GM23338 (cell line): ENCODE measurements at regions not wholly inside any gene's neighbourhood (a gene's known extent, or its start where the extent isn't known, plus 50 kb on each side); places are given as distances from the start of the nearest gene placed in this dataset.

Source experiments
- ATAC-seq: fragments of 200-7000 bp; cut with Tn5 transposase; 3 replicates; pipeline ENCODE4 v1.9.1; 2020
- DNase-seq: peaks from one replicate; pipeline ENCODE4 v3.0.0-alpha.2; 2015; ENCODE audit warnings: low spot score
- H2AFZ ChIP-seq: fragments of 200-600 bp; sonication (generic); 2 replicates; pipeline ENCODE4 v1.8.0; 2016; ENCODE audit warnings: antibody characterized with exemption, mild to moderate bottlenecking, moderate library complexity
- H3F3A ChIP-seq: fragments of 200-600 bp; sonication (generic); replicated peaks from 2 replicates; pipeline ENCODE4 v1.8.0; 2017; ENCODE audit warnings: antibody characterized with exemption, mixed run types, low read depth
- H3K27ac ChIP-seq: fragments of 200-600 bp; sonication (generic); 2 replicates; pipeline ENCODE4 v1.6.1; 2016; ENCODE audit warnings: low read depth
- H3K27me3 ChIP-seq: fragments of 200-600 bp; sonication (generic); 2 replicates; pipeline ENCODE4 v1.8.0; 2016; ENCODE audit warnings: mild to moderate bottlenecking, mixed run types, moderate library complexity; ENCODE audit not compliant: insufficient read depth
- H3K36me3 ChIP-seq: fragments of 200-600 bp; sonication (generic); 2 replicates; pipeline ENCODE4 v1.8.0; 2016; ENCODE audit warnings: mild to moderate bottlenecking; ENCODE audit not compliant: insufficient read depth
- H3K4me1 ChIP-seq: fragments of 200-600 bp; sonication (generic); 2 replicates; pipeline ENCODE4 v1.8.0; 2016; ENCODE audit warnings: mild to moderate bottlenecking, moderate library complexity; ENCODE audit not compliant: insufficient read depth
- H3K4me2 ChIP-seq: fragments of 200-600 bp; sonication (generic); 2 replicates; pipeline ENCODE4 v1.7.1; 2017; ENCODE audit warnings: mixed run types
- H3K4me3 ChIP-seq: fragments of 200-600 bp; sonication (generic); 2 replicates; pipeline ENCODE4 v1.6.1; 2016; ENCODE audit warnings: mixed run types
- H3K79me2 ChIP-seq: fragments of 200-600 bp; sonication (generic); replicated peaks from 2 replicates; pipeline ENCODE4 v1.8.0; 2017; ENCODE audit warnings: mild to moderate bottlenecking; ENCODE audit not compliant: insufficient read depth
- H3K9me2 ChIP-seq: fragments of 200-600 bp; sonication (generic); 2 replicates; pipeline ENCODE4 v1.8.0; 2017; ENCODE audit not compliant: insufficient read depth
- H4K20me1 ChIP-seq: fragments of 200-600 bp; sonication (generic); replicated peaks from 2 replicates; pipeline ENCODE4 v1.8.0; 2017; ENCODE audit warnings: mild to moderate bottlenecking; ENCODE audit not compliant: insufficient read depth
- H3K27ac Mint-ChIP-seq: 2 replicates; pipeline ENCODE4 v1.8.0; 2020; ENCODE audit warnings: inconsistent platforms, mild to moderate bottlenecking, moderate library complexity, mixed read lengths
- H3K27me3 Mint-ChIP-seq: 3 replicates; pipeline ENCODE4 v1.8.0; 2022; ENCODE audit warnings: low read depth, mild to moderate bottlenecking, moderate library complexity, mixed read lengths, inconsistent platforms; ENCODE audit not compliant: insufficient read depth, poor library complexity
- H3K36me3 Mint-ChIP-seq: 3 replicates; pipeline ENCODE4 v1.8.0; 2021; ENCODE audit warnings: low read depth, mild to moderate bottlenecking, inconsistent platforms, moderate library complexity, mixed read lengths
- H3K4me1 Mint-ChIP-seq: 3 replicates; pipeline ENCODE4 v1.8.0; 2020; ENCODE audit warnings: mild to moderate bottlenecking, inconsistent platforms, mixed read lengths
- H3K4me3 Mint-ChIP-seq: 3 replicates; pipeline ENCODE4 v1.8.0; 2021; ENCODE audit warnings: moderate library complexity, mild to moderate bottlenecking, inconsistent platforms, mixed read lengths
- H3K9me3 Mint-ChIP-seq: 3 replicates; pipeline ENCODE4 v1.8.0; 2020; ENCODE audit warnings: moderate library complexity, mild to moderate bottlenecking, inconsistent platforms, mixed read lengths
- CREB1 ChIP-seq: fragments of 250-450 bp; sonication (Bioruptor Pico); IDR thresholded peaks from 2 replicates; pipeline ENCODE4 v1.5.0; 2020; ENCODE audit warnings: low read depth, mild to moderate bottlenecking, moderate library complexity
- EZH2 ChIP-seq: fragments of 200-600 bp; sonication (generic); IDR thresholded peaks from one replicate; pipeline ENCODE4 v1.8.0; 2017; ENCODE audit warnings: antibody characterized with exemption, mild to moderate bottlenecking, low read depth; ENCODE audit not compliant: unreplicated experiment
- EZH2phosphoT487 ChIP-seq: fragments of 200-600 bp; sonication (generic); IDR thresholded peaks from one replicate; pipeline ENCODE4 v1.8.1; 2018; ENCODE audit warnings: antibody characterized with exemption; ENCODE audit not compliant: unreplicated experiment
- JUNB ChIP-seq: IDR thresholded peaks from one replicate; pipeline ENCODE4 v1.6.1; 2016; ENCODE audit warnings: antibody characterized with exemption; ENCODE audit not compliant: unreplicated experiment
- NANOG ChIP-seq: IDR thresholded peaks from 2 replicates; pipeline ENCODE4 v1.6.1; 2016; ENCODE audit warnings: antibody characterized with exemption, borderline replicate concordance
- POLR2AphosphoS5 ChIP-seq: IDR thresholded peaks from 2 replicates; pipeline ENCODE4 v1.6.1; 2016; ENCODE audit warnings: antibody characterized with exemption, low read depth
- STAT1 ChIP-seq: IDR thresholded peaks from one replicate; pipeline ENCODE4 v1.6.1; 2016; ENCODE audit warnings: antibody characterized with exemption; ENCODE audit not compliant: unreplicated experiment
- ZNF114 ChIP-seq: fragments of 250-450 bp; sonication (Bioruptor Pico); IDR thresholded peaks from 2 replicates; pipeline ENCODE4 v1.5.0; 2020; ENCODE audit warnings: mild to moderate bottlenecking, moderate library complexity
- ZNF331 ChIP-seq: fragments of 250-450 bp; sonication (Bioruptor Pico); IDR thresholded peaks from 2 replicates; pipeline ENCODE4 v1.5.0; 2020; ENCODE audit warnings: low read depth, mild to moderate bottlenecking, moderate library complexity
- TF ChIP-seq, protein P1 (sequence below): fragments of 250-450 bp; sonication (Bioruptor Pico); IDR thresholded peaks from 2 replicates; pipeline ENCODE4 v1.5.0; 2020; ENCODE audit warnings: mild to moderate bottlenecking, moderate library complexity
- TF ChIP-seq, protein P2 (sequence below): IDR thresholded peaks from one replicate; pipeline ENCODE4 v1.6.1; 2018; ENCODE audit warnings: antibody characterized with exemption; ENCODE audit not compliant: unreplicated experiment
- TF ChIP-seq, protein P3 (sequence below): IDR thresholded peaks from 2 replicates; pipeline ENCODE4 v1.6.1; 2016; ENCODE audit warnings: antibody characterized with exemption
- TF ChIP-seq, protein P4 (sequence below), 2 experiments: fragments of 200-600 bp in 1 of 2; sonication (generic) in 1 of 2; conservative IDR thresholded peaks; 2 replicates each; pipeline versions ENCODE4 v1.5.1 to v1.6.1; 2016 to 2017; ENCODE audit warnings: antibody characterized with exemption in 2 of 2, low read depth in 2 of 2, mild to moderate bottlenecking in 2 of 2, moderate library complexity in 1 of 2

DNA sequence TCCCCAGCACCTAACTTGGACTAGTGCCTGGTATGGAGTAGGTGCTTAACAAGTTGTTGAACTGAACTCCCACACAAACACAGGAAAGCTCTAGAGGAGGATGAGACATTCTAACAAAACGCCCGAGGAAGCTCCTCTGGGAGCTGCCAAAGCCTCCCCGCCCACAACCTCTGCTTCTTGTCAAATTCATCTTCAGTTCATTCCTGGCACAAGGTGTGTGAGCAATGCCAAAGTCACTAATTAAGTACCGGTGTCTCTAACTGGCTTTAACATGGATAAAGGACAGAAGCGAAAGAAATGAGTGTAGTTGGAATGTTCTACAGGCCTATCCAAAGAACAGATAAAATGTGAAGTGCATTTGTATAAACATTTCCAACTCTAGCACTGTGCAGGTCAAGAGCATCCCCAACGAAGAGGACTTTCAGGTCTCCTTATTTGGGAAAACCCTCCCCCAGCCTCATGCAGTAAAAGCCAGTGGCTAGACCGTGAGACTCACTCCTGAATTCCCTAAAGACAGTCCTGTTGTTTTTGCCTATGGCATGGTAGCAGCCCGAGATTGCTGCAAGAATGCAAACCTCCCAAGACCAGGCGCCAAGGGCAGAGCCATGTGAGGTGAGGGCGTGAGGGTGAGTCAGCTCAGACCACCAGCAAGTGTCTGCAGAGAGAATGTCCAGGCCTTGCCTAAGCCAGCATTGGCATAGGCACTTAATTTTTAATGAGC is 72.2 kb upstream of the KLF3 start:
- Histone ChIP-seq H3K9me2 (peaks cover 19% of the 10 kb centered on the region; the same call in 1 of the 2 replicates), H3K4me1 (no peaks in the 10 kb centered on the region), H3F3A (no peaks in the 10 kb centered on the region), H3K4me2 (no peak overlapping the region), H3K79me2 (no peaks in the 10 kb centered on the region), H3K36me3 (no peaks in the 10 kb centered on the region), H4K20me1 (no peaks in the 10 kb centered on the region), H3K4me3 (no peak overlapping the region), H3K27ac (no peak overlapping the region), H3K27me3 (no peaks in the 10 kb centered on the region), H2AFZ (no peak overlapping the region)
- Mint-ChIP-seq H3K4me3 (no peak overlapping the region), H3K27me3 (no peaks in the 10 kb centered on the region), H3K27ac (no peak overlapping the region), H3K36me3 (no peaks in the 10 kb centered on the region; the same call in 2 of the 3 replicates), H3K9me3 (no peaks in the 10 kb centered on the region), H3K4me1 (no peaks in the 10 kb centered on the region)
- ATAC-seq, result no peak
- DNase-seq, result no peak
- TF ChIP-seq, protein P1, sequence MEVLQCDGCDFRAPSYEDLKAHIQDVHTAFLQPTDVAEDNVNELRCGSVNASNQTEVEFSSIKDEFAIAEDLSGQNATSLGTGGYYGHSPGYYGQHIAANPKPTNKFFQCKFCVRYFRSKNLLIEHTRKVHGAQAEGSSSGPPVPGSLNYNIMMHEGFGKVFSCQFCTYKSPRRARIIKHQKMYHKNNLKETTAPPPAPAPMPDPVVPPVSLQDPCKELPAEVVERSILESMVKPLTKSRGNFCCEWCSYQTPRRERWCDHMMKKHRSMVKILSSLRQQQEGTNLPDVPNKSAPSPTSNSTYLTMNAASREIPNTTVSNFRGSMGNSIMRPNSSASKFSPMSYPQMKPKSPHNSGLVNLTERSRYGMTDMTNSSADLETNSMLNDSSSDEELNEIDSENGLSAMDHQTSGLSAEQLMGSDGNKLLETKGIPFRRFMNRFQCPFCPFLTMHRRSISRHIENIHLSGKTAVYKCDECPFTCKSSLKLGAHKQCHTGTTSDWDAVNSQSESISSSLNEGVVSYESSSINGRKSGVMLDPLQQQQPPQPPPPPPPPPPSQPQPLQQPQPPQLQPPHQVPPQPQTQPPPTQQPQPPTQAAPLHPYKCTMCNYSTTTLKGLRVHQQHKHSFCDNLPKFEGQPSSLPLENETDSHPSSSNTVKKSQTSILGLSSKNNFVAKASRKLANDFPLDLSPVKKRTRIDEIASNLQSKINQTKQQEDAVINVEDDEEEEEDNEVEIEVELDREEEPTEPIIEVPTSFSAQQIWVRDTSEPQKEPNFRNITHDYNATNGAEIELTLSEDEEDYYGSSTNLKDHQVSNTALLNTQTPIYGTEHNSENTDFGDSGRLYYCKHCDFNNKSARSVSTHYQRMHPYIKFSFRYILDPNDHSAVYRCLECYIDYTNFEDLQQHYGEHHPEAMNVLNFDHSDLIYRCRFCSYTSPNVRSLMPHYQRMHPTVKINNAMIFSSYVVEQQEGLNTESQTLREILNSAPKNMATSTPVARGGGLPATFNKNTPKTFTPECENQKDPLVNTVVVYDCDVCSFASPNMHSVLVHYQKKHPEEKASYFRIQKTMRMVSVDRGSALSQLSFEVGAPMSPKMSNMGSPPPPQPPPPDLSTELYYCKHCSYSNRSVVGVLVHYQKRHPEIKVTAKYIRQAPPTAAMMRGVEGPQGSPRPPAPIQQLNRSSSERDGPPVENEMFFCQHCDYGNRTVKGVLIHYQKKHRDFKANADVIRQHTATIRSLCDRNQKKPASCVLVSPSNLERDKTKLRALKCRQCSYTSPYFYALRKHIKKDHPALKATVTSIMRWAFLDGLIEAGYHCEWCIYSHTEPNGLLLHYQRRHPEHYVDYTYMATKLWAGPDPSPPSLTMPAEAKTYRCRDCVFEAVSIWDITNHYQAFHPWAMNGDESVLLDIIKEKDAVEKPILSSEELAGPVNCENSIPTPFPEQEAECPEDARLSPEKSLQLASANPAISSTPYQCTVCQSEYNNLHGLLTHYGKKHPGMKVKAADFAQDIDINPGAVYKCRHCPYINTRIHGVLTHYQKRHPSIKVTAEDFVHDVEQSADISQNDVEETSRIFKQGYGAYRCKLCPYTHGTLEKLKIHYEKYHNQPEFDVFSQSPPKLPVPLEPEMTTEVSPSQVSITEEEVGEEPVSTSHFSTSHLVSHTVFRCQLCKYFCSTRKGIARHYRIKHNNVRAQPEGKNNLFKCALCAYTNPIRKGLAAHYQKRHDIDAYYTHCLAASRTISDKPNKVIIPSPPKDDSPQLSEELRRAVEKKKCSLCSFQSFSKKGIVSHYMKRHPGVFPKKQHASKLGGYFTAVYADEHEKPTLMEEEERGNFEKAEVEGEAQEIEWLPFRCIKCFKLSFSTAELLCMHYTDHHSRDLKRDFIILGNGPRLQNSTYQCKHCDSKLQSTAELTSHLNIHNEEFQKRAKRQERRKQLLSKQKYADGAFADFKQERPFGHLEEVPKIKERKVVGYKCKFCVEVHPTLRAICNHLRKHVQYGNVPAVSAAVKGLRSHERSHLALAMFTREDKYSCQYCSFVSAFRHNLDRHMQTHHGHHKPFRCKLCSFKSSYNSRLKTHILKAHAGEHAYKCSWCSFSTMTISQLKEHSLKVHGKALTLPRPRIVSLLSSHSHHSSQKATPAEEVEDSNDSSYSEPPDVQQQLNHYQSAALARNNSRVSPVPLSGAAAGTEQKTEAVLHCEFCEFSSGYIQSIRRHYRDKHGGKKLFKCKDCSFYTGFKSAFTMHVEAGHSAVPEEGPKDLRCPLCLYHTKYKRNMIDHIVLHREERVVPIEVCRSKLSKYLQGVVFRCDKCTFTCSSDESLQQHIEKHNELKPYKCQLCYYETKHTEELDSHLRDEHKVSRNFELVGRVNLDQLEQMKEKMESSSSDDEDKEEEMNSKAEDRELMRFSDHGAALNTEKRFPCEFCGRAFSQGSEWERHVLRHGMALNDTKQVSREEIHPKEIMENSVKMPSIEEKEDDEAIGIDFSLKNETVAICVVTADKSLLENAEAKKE (CRISPR knock-in tag), result no peak
- TF ChIP-seq, protein P2, sequence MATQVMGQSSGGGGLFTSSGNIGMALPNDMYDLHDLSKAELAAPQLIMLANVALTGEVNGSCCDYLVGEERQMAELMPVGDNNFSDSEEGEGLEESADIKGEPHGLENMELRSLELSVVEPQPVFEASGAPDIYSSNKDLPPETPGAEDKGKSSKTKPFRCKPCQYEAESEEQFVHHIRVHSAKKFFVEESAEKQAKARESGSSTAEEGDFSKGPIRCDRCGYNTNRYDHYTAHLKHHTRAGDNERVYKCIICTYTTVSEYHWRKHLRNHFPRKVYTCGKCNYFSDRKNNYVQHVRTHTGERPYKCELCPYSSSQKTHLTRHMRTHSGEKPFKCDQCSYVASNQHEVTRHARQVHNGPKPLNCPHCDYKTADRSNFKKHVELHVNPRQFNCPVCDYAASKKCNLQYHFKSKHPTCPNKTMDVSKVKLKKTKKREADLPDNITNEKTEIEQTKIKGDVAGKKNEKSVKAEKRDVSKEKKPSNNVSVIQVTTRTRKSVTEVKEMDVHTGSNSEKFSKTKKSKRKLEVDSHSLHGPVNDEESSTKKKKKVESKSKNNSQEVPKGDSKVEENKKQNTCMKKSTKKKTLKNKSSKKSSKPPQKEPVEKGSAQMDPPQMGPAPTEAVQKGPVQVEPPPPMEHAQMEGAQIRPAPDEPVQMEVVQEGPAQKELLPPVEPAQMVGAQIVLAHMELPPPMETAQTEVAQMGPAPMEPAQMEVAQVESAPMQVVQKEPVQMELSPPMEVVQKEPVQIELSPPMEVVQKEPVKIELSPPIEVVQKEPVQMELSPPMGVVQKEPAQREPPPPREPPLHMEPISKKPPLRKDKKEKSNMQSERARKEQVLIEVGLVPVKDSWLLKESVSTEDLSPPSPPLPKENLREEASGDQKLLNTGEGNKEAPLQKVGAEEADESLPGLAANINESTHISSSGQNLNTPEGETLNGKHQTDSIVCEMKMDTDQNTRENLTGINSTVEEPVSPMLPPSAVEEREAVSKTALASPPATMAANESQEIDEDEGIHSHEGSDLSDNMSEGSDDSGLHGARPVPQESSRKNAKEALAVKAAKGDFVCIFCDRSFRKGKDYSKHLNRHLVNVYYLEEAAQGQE, result no peak
- no peak for TF ChIP-seq CREB1 (CRISPR knock-in tag)
- no peak for TF ChIP-seq STAT1
- no peak for TF ChIP-seq JUNB
- no peak for TF ChIP-seq ZNF331
- TF ChIP-seq EZH2, result no peak
- TF ChIP-seq, protein P3, sequence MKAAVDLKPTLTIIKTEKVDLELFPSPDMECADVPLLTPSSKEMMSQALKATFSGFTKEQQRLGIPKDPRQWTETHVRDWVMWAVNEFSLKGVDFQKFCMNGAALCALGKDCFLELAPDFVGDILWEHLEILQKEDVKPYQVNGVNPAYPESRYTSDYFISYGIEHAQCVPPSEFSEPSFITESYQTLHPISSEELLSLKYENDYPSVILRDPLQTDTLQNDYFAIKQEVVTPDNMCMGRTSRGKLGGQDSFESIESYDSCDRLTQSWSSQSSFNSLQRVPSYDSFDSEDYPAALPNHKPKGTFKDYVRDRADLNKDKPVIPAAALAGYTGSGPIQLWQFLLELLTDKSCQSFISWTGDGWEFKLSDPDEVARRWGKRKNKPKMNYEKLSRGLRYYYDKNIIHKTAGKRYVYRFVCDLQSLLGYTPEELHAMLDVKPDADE, result no peak
- no peak for TF ChIP-seq EZH2phosphoT487
- TF ChIP-seq ZNF114 (CRISPR knock-in tag), result no peak
- no peak for TF ChIP-seq POLR2AphosphoS5
- no peak for TF ChIP-seq NANOG
- TF ChIP-seq, protein P4, sequence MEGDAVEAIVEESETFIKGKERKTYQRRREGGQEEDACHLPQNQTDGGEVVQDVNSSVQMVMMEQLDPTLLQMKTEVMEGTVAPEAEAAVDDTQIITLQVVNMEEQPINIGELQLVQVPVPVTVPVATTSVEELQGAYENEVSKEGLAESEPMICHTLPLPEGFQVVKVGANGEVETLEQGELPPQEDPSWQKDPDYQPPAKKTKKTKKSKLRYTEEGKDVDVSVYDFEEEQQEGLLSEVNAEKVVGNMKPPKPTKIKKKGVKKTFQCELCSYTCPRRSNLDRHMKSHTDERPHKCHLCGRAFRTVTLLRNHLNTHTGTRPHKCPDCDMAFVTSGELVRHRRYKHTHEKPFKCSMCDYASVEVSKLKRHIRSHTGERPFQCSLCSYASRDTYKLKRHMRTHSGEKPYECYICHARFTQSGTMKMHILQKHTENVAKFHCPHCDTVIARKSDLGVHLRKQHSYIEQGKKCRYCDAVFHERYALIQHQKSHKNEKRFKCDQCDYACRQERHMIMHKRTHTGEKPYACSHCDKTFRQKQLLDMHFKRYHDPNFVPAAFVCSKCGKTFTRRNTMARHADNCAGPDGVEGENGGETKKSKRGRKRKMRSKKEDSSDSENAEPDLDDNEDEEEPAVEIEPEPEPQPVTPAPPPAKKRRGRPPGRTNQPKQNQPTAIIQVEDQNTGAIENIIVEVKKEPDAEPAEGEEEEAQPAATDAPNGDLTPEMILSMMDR (conservative IDR thresholded peaks at IDR 0.05; ENCODE audit: low read depth in 2 of 2), result no peak
